Astrocyte of the spinal cord (primary cell): ENCODE measurements at regions not wholly inside any gene's neighbourhood (a gene's known extent, or its start where the extent isn't known, plus 50 kb on each side); places are given as distances from the start of the nearest gene placed in this dataset.

ENCODE experiments used
- DNase-seq: peaks from one replicate; pipeline ENCODE4 v3.0.0; 2011; ENCODE audit warnings: low read depth, low spot score
- H3K4me3 ChIP-seq: 2 replicates; pipeline ENCODE4 v1.5.1; 2011; ENCODE audit warnings: low read depth, mild to moderate bottlenecking, low read length, moderate library complexity
- CTCF ChIP-seq: IDR thresholded peaks from 2 replicates; pipeline ENCODE4 v1.5.1; 2012; ENCODE audit warnings: low read depth, mild to moderate bottlenecking, low read length, inconsistent platforms
- in situ Hi-C: cut with HindIII; loops from 2 replicates; pipeline ENCODE4 v1.10.0; 2017; ENCODE audit warnings: low sequenced_read_pairs

- H3K4me3 ChIP-seq: no peak overlapping the region
- in situ Hi-C loops: no loop called here
- no peak for DNase-seq
- TF ChIP-seq CTCF: no peak
These were observed 193.9 kb upstream of the PPP2R2D start for GRCh38 chr10:131706952-131707351.

GRCh38 chr10:131708225-131708880 lies 192.5 kb upstream of the PPP2R2D start:
- no peak for DNase-seq
- in situ Hi-C loops: no loop called here
- TF ChIP-seq CTCF: no peak
- H3K4me3 ChIP-seq: no peak overlapping the region

GRCh38 chr10:131710142-131710861 lies 190.5 kb upstream of the PPP2R2D start:
- no peak overlapping the region for H3K4me3 ChIP-seq
- in situ Hi-C loops: no loop called here
- DNase-seq: no peak
- no peak for TF ChIP-seq CTCF

- DNase-seq: no peak
- no peak overlapping the region for H3K4me3 ChIP-seq
- in situ Hi-C loops: no loop called here
- TF ChIP-seq CTCF: no peak
These were observed 178.7 kb upstream of the PPP2R2D start for GRCh38 chr10:131722121-131722520.

GRCh38 chr10:131722525-131723264 lies 178.1 kb upstream of the PPP2R2D start:
- TF ChIP-seq CTCF: no peak
- no peak overlapping the region for H3K4me3 ChIP-seq

GRCh38 chr10:131723297-131724168 lies 177.3 kb upstream of the PPP2R2D start:
- H3K4me3 ChIP-seq: no peak overlapping the region
- no peak for TF ChIP-seq CTCF
- no peak for DNase-seq
- in situ Hi-C loops: no loop called here

More at GRCh38 chr10:131722525-131723264, 178.1 kb upstream of the PPP2R2D start:
- DNase-seq: no peak
- in situ Hi-C loops: no loop called here
